Fibroblast of skin of right quadriceps (primary cell): ENCODE measurements at regions not wholly inside any gene's neighbourhood (a gene's known extent, or its start where the extent isn't known, plus 50 kb on each side); places are given as distances from the start of the nearest gene placed in this dataset.
A peak's percentile ranks its signal among the peaks of the same experiment; 100 is the strongest.
"Not testable (repeated sequence)": the region's sequence is repeated elsewhere in the genome, so short reads cannot be mapped to it uniquely, and the experiment has no call there.

Experiments
- DNase-seq: peaks from one replicate; pipeline ENCODE4 v3.0.0-alpha.2; 2013

DNA sequence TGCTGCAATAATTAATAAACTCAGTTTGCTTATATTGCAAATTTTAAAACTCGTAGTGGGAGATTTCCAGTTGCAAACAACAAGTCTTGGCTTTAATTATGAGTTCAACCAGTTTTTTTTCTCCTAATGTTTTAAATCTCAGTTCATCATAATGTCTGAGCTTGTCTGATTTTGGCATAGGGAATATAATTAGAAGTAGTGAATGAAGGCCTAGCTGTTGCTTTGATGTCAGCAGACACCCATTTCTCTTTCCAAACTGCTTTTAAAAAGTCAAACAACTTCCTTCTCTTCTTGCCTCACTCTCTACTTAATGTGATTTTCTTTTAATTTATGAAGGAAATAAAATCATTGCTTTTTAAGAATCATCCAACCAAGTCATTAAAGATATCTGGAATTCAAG is 1462.1 kb downstream of the DPP10 start:
- DNase-seq: no peak

DNA sequence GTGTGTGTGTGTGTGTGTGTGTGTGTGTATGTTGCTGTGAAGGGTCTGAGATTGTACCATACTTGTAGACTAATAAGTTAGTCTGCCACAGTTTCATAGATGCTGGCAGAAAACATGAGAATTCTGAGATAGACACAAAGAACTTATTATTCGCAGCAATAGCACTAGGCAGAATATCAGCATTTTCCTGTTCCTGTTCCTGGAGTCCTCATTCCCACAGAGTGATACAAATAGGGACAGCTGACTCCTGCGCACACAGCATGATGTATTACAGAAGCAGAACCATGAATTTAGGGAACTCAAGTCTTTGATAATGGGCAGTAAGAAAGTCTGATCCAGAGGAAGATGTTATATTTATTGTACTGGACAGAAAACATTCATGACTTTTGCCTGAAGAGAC is 1466.3 kb downstream of the DPP10 start:
- DNase-seq: no peak

DNA sequence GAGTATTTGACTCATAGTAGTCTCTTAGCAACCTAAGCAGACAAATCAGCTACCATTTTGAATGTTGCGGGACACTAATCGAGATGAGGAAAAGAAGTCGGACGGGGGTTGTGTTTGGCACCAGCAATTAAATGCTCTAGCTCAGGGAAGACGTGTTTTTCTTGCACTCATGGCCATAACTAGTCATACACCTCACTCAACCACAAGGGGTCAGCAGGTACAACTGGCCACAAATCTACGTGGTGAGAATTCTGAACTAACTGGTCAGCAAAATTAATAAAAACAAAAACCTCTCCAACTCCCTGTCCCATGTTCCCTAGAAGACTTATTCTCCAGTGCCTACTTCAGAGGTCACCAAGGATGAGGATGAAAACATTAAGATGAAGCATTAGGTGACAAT is 1467.8 kb downstream of the DPP10 start:
- DNase-seq: no peak

DNA sequence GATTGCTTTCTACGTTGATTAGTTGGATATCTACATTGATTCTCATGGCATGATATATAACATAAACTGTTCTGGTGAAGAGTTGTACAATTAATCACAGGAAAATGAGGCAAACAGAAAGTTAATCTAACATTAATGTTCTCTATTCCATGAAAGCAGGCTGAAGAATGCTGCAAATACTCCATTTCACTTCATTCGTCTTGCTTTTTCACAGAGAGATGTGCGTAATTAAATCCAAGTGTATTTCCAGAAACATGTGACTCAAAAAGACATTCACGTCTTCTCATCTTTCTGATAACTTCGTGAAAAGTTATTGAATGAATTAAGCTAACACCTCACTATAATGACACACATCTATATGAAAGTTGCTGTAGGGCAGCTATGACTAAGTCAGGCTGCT is 1471.5 kb downstream of the DPP10 start:
- DNase-seq: no peak

DNA sequence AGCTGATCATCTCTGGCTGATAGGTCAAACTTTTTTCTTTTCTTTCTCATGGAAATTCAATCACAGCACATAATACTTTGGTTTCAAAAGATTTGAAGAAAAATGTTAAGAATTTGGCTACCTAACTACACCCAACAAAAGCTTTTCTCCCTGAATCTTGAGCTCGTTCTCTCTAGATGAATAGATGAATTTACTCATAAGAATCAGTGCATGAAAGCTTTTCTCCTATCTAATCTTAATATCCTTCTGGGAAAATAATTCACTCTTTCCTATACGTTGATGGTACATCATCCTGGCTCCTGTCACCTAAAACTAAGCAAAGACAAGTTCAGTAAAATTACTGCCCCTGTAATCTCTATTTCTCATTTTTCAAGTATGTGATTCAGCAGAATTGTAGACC is 1479.1 kb downstream of the DPP10 start:
- no peak for DNase-seq

DNA sequence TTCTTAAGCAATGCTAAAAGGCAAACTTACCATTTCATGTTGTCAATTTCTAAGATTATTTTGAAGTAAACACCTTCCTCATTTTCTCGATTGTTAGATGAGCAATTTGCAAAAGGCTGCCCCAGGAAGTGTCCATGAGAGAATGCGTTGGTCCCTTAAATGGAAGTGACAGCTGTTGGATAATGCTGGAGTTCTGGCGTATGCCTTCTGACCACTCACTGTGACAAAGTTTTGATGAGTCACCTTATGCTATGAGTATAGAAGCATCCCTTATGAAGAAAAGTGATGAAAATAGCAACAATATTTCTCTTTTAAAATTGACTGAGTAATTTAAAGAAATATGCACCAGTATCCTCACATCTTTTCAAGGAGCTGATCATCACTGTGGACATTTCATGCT is 1497.5 kb downstream of the DPP10 start:
- DNase-seq: peak; percentile 2

DNA sequence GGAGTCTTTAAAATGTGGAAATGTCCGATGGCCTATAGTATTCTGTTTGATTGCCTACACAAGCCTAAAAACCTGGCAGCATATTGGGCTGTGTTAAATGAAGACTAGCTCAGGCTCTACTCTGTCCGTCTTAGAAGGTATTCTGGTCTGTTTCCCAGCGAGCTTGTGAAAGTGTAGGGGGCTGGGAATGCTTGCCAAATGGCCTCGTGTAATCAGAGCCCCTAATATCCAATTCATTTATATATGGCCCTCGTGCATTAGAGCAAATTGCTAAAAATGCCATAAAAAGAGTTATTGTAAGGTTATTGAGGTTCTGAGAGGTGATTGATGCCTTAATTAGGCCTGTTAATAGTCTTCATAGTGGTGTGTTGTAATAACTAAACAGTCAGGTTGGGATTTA is 1500.4 kb downstream of the DPP10 start:
- no peak for DNase-seq

DNA sequence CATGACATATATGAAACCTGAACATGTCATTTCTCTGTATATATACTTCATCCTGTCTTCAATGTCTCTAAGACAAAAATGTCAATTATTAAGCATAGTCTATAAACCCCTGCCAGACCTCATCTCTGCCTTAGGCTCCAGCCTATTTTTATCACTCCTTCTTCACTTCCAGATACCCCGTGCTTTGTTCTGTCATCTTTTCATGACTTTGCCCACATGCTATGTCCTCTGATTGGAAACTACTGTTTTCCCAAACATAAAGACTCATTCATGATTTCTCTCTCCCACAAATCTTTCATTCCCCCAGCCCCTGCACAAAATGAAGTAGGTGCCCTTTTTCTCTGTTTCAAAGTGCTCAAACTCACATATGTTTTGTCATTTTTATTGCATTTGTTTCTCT is 1503.9 kb downstream of the DPP10 start:
- no peak for DNase-seq

DNA sequence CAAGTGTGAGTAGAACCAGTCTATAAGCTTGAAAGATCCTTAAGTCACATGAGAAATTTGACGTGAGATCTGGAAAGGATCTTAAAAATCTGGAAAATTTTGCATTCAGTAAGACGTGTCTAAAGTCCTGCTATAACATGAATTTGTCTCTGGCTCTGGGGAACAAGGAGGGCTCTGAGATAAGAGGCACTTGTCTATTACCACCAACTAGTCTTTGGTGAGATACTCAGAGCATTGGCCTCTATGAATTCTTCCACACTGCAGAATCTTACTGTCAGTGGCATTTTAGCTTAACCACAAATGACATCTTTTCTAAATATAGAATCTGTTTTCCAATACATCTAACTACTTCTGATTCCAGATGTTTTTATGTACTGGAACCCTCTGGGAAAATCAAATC is 1504.5 kb downstream of the DPP10 start:
- no peak for DNase-seq

DNA sequence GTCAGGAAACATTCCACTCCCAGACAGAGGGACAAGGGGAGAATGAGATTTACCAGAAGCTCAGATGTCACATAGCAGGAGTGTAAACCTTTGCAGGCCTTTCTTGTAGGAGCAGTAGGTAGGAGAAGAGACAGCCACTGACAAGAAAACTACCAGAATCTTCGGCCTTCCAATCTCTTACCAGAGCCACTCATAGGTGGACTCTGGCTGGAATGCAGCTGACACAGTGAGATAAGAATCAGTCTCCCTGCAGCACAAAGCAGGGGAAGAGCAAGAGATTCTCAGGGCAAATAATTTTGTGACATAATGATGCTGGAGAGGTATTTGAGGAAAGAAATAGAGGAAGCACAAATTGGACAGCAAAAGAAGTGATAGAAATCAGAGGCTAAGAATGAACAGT is 1534.5 kb downstream of the DPP10 start:
- DNase-seq: no peak

DNA sequence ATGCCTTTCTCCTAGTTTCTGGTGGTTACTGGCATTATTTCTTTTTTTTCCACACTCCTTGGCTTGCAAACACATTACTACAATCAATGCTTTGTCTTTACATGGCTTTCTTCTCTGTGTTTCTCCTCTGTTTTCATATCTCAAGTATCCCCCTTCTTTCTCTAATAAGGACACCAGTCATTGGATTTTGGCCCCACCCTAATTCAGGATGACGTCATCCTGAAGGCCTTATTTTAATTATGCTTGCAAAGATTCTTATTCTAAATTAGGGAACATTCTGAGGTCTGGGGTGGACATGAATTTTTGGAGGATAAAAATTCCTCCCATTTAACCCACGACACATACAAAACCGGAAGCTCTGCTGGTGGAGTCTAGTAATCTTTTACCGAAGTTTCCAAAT is 1556.6 kb downstream of the DPP10 start:
- DNase-seq: no peak

DNA sequence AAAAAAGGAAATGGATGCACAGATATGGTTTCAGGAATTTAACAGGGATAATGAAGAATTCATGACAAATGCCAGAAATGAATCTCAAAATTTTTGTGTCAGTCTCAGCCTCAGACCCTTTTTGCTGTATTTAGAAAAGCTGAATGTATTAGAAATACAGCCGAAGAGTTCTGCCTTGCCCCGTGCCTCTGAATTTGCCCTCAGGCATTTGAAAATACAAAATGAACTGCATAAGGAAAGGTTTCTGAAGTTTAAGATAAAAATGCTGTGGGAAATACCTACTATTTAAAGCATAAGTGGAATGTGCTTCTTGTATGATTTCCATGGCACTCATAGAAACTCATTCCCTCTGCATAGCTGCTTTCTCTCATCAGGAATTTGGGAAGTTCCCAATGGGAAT is 1580.6 kb downstream of the DPP10 start:
- DNase-seq: no peak

DNA sequence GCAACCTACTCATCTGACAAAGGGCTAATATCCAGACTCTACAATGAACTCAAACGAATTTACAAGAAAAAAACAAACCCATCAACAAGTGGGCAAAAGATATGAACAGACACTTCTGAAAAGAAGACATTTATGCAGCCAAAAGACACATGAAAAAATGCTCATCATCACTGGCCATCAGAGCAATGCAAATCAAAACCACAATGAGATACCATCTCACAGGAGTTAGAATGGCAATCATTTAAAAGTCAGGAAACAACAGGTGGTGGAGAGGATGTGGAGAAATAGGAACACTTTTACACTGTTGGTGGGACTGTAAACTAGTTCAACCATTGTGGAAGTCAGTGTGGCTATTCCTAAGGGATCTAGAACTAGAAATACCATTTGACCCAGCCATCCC is 1596.3 kb downstream of the DPP10 start:
- not testable (repeated sequence) for DNase-seq

DNA sequence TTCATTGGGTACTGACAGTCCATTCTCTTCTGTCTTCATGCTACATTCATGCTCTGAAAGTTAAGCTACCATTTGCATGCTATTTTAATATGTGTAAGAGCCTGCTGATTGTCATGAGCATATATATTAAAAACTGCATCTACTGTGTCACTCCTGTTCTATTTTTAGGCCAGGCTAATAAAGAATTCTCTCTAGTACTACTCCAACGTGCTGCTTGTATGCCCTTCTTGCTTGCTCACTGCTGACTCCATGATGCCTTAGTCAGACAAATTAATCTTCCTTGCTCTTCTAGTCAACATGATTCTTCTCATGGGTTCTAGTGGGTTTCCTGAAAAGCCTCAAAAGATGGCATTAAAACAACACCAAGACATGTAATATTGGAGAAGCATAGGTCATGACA is 1600.1 kb downstream of the DPP10 start:
- DNase-seq: no peak

DNA sequence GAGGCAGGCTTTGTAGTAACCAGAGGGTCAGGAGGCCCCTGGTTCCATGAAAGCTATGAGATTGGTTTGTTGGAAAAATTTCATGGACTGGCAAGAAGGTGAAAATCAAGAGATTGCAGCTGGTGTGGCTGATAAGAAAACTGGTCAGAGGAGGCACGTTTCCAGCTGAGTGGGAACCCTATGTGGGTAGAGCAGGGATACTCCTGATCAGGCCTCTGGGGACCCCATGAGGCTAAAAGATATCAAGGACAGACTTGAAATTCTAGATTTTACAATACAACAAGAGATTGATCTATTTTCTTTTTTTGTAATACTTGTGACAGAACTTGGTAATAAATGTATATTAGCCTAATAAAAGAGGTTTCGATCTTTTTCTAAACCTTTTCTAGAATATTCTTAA is 1615.1 kb downstream of the DPP10 start:
- no peak for DNase-seq

DNA sequence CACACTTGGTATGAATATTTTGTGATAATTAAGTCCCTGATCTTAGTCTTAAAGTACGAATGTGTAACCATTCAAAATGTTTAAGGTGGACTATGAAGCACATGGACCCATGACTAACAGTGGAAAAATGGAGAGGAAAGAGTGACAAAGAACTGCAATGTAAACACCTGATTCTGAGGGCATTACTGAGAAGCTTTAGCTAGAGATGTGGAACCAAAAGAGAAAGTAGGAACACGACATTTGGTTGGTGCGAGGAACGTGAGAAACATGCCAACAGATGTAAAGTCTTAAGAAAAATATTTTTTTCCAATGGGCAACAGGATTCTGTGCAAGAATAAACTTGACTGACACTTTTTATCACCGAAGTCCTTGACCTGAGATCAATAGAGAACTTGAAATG is 1618.6 kb downstream of the DPP10 start:
- no peak for DNase-seq

DNA sequence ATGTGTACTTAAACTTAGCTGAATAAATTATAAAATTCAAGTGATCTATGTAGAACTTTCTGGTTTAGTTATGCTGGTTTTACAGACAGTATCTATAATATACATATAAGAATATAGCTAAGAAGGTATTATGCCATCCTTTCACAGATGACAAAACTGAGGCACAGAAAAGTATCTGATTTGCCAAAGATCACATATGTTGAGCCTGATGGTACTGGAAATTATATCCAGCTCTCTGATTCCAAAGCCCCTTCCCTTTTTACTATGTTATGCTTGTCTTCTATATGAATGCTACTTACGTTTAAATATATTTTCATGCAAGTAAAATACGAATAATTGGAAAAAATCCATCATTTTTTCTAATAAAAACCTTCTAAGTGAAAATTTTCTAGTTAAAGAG is 1631.3 kb downstream of the DPP10 start:
- no peak for DNase-seq

DNA sequence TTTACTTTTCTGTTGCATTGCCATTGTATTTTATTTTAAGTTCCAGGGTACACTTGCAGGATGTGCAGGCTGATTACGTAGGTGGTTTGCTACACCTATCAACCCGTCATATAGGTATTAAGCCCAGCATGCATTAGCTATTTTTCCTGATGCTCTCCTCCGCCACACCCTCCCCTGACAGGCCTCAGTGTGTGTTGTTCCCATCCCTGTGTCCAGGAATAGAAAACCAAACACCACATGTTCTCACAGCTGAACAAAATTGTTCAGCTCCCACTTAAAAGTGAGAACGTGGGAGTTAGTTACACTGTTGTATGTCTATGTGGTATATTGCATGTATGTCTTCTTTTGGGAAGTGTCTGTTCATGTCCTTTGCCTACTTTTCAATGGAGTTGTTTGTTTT is 1631.7 kb downstream of the DPP10 start:
- DNase-seq: no peak

DNA sequence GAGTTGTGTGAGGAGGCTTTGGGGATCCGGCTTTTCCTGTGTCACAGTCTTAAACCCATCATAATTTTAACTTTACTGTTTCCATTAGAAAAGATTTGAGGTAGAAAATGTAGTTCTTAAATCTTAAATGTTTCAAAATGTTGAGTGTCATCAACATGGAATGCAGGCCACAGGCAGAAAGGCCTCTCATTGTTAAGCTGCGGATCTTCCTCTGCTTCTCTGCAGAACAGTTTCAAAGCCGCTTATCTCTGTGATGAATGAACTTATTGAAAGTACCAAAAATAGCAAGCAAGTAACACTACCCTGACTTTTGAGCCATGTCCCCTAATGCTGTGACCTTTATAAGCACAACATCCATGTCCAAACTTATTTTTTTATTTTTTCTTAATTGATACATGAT is 1645.8 kb downstream of the DPP10 start:
- DNase-seq: no peak

DNA sequence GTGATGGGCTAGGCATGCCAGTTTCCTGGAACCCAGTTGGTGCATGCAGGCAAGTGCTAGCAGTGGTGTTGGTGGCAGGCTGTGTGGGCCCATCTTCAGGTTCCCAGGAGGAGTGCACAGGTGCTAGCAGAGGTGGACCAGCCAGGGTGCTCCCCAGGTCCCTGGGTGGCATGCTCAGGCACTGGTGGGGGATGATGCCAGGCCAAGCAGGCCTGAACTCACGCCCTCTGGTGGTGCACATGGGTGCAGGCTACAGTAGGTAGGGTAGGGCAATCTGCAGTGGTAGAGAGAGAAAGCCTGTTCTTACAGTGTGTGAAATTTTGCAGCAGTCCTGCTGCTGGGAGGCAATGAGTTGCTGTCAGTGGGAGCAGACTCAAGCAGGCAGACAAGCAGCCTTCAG is 1651.8 kb downstream of the DPP10 start:
- DNase-seq: no peak

DNA sequence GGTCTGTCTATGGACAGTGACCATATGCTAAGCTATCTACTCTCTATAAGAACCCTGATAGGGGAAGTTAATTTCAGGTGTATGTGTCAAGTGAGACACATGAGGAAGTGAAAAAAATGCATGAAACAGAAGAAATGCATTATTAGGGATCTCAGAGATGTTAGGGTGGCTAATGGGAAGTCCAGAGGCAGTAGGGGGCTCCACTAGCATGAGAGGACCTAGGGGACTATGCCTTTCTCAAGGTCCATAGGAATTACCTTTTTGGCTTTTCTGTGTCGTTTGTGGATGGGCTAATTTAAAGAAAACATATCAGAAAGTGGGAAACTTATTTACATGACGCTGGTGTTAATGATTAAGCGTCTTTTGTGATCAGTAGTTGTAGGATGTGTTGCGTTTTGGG is 1653.2 kb downstream of the DPP10 start:
- no peak for DNase-seq

DNA sequence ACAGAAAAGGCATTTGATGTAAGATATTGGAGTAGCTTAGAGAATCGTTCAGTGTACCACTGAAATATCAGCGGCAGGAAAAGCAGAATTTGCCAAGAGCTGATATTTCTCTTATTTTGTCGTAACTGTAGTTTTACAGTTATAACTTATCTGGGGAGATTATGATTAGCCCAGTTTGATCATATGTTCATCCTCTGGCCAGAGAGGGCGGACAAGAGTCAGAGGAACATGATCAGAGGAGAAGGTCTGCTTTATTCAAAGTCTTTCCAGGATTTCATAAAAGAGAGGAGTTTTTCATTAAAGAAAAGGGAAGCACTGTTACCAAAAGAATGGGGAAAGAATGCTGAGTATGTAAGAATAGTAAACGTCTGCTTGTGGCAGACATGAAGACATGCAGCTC is 1655.6 kb downstream of the DPP10 start:
- no peak for DNase-seq

DNA sequence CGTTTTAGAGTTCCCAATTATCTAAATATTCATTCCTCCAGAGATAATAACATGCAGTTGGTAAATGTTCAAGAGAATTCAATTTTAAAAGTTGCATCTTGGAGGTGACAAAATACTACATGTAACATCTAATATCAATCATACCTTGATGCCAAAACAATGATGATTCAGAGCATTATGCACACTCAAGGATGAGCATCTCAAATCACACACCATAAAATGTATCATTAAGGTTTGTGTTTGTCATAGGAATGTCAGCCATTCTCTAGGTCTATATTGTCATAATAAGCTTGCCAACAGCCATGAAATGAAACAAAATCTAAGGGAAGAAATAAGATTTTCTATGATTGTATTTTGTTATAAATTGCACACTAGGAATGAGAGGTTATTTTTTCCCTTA is 1667.0 kb downstream of the DPP10 start:
- no peak for DNase-seq

DNA sequence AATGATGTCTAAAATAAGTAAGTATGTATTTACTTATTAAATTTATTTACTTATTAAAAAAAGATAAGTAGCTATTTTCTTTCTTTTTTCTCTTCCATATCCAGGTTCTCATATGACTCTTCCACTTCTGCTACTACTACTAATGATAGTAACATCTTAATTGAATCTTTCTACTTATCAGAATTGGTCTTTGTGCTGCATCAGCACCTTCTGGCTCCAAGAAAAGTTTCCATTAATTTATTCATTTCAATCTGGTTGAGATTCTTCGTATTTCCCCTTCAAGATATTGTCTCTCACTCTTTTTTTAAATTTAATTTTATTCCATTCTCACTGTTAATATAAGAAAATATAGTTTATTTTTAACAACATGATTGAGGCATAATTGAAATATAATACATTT is 1675.4 kb downstream of the DPP10 start:
- no peak for DNase-seq

DNA sequence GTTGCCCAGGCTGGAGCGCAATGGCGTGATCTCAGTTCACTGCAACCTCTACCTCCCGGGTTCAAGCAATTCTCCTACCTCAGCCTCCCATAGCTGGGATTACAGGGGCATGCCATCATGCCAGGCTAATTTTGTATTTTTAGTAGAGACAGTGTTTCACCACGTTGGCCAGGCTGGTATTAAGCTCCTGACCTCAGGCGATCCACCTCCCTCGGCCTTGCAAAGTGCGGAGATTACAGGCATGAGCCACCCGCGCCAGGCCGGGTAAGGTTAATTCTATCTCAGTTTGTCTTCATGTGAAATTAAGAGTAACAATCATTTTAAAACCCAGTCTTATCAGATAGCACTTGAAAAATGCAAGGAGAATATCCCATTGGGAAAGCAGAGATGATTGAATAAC is 1681.7 kb upstream of the DDX18 start:
- DNase-seq: no peak

DNA sequence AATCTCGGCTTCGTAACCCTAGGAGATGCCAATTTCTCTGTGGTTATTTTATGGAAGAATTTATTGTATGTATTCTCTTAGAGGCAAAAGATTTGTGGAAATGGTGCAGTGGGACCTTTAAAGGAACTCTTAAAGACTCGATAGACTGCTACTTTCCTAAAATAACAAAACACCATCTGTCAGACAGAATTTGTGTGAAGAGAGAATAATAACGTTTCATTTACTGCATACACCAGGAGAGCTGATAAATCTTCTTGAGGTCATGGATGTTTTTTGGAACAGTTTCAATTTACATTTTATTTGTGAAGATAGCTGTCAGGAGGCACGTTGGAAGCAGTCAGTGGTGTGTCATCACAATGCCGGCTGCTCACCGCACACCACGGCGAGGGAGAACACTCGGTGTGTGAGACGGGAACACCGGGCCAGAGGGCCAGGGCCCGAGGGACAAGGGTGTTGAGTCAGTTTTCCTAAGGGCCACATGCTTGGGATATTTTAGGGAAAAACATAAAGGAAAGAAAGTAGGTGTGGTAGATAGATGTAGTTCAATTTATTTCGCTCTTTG is 1681.0 kb upstream of the DDX18 start:
- no peak for DNase-seq
